Dermis blood vessel endothelial cell (primary cell): ENCODE measurements at regions not wholly inside any gene's neighbourhood (a gene's known extent, or its start where the extent isn't known, plus 50 kb on each side); places are given as distances from the start of the nearest gene placed in this dataset.
"Not testable (repeated sequence)": the region's sequence is repeated elsewhere in the genome, so short reads cannot be mapped to it uniquely, and the experiment has no call there.

ENCODE experiments used
- DNase-seq: peaks from one replicate; pipeline ENCODE4 v3.0.0; 2010

DNA sequence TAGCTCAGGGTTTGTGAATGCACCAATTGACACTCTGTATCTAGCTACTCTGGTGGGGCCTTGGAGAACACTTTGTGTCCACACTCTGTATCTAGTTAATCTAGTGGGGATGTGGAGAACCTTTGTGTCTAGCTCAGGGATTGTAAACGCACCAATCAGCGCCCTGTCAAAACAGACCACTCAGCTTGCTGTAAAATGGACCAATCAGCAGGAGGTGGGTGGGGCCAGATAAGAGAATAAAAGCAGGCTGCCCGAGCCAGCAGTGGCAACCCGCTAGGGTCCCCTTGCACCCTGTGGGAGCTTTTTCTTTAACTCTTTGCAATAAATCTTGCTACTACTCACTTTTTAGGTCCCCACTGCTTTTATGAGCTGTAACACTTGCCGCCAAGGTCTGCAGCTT lies 115.6 kb upstream of the MBNL1 start:
- not testable (repeated sequence) for DNase-seq

DNA sequence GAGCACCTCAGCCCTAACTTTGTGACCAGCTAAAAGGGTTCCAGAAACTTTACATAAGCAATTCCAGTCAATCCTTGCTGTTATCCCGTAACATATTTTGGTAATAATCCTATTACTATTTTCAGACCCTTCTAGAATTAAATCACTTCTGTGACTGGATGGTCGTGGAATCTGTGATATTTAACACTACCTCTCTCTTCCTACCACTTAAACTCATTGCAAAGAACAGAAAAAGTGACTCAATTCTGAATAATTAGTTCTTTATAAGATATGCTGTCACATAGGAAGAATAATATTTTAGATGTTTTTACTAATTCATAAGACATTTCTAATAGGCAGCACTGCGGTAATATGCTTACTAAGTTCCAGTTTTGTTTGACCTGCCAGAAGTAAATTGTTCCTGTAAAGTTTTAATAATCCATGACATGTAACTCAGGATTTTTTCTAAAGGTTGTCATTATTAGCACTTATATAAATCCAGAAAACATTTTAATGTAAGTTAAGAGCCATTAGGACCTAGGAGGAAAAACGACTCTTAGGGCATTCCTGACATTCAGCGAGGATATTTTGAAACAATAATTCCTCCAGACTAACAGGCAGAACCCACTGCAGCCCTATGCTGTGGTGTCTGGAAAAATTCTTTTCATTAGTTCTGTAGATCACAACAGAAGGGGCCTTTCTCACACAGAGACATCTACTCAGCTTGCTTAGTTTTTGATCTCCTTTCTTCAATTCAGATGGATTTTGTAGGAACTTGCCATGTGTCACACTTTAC lies 113.3 kb upstream of the MBNL1 start:
- no peak for DNase-seq

DNA sequence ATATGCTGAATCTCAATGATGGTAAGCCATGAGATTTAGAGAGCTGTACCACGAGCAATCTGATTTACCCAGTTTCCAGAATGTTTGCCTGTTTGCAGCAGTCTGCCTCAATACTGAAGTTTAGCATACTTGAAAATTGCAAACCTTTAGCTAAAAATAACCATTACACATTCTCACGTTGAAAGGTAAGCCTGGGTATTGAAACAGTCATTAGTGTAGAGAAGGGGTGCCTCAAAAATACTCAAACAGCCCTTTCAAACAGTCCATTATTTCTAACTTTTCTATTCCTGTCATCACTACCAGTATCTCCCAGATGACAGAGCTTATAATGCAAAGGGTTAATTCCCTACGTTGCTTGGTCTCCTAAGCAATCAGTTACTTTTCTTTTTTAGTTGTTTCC lies 111.8 kb upstream of the MBNL1 start:
- DNase-seq, result no peak

DNA sequence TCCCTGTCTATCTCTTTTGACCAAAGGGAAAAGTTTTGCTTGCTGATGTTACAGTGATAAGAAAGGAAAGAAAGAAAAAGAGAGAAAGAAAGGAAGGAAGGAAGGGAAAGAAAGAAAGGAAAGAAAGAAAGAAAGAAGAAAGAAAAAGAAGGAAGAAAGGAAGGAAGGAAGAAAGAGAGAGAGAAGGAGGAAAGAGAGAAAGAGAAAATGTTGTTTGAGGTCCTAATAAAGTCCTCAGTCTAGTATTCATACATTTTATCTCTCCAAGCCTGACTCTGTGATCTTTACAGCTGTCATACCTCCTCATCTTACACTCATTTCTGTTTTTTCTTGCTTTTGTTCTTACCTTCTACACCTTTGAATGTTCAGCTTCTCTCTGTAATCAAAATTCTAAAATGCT lies 111.4 kb upstream of the MBNL1 start:
- no peak for DNase-seq

- DNase-seq, result no peak
These were observed 109.4 kb upstream of the MBNL1 start for GRCh38 chr3:152159328-152159727.

- no peak for DNase-seq
These were observed 108.2 kb upstream of the MBNL1 start for GRCh38 chr3:152160350-152161011.

DNA sequence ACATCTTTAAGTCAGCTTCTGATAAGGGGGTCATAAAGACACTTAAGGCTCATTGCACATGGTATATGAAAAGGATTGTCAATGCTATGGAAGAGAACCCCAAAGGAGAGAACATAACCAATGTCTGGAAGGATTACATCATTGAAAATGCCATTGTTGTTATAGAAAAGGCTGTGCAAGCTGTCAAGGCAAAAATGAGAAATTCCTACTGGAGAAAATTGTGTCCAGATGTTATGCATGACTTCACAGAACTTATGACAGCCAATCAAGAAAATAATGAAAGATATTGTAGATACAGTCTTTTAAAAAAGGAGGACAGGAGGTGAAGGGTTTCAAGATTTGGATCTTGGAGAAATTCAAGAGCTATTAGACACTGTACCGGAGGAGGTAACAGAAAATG lies 96.3 kb upstream of the MBNL1 start:
- DNase-seq, result no peak

DNA sequence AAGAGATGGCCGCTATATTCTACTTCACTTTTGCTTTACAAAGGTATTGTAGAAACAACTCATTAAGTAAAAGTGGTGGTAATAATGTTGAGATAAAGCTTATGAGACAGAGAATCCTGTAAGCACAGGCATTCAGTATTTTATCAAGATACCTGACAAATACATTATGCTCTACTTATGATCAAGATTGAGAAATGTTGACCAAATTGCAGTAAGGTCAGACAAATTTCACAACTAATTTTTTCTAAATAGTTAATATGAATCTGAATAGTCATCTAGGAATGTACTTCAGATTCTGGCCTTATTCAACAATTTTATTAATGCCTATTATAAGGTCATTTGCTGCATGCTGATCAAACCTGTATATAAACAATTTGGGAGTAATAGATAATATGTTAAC lies 95.1 kb upstream of the MBNL1 start:
- DNase-seq, result no peak

DNA sequence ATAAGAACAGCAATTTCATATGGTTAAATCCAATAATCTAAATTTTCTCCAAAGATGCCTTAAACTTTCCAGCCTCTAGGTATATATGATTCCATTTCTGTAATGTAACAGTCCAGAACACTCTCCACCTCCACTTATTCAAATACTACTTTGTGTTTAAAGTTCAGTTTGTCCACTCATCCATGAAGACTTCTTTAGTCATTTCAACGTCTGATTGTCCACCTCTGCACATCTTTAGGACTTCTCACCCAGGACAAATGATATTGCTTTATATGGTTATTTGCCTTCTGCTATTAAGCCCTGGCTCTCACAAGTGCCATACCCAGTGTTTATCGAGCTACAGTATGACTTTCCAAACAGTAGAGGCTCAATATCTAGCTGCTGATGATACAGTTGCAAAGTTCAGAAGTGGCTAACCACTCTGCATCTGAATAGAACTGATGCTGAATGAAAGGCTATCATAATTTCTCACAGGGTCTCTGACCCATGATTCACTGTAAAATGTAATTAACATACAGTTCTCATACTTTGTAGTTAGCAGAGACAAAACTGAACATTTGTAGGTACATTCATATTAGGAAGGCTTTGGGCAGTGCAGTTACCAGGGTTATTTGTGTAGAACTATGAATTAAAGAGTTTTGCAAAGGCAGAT lies 93.7 kb upstream of the MBNL1 start:
- DNase-seq, result no peak

DNA sequence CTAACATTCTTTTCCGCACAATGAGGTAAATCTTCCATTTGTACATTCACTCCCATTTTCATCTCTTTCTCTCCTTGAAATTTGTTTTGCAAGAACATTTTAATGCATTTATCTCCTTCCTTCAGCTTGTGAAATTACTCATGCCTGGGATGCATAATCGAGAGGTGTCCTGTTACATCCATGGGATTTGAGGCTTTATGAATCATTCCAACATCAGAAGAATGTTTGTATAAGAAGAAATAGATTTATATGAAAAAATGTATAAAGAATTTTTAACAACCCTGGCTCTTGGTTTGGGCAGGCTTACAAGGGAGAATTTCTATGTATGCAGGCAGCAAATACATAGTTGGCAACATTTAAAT lies 93.2 kb upstream of the MBNL1 start:
- DNase-seq, result peak; percentile 17

DNA sequence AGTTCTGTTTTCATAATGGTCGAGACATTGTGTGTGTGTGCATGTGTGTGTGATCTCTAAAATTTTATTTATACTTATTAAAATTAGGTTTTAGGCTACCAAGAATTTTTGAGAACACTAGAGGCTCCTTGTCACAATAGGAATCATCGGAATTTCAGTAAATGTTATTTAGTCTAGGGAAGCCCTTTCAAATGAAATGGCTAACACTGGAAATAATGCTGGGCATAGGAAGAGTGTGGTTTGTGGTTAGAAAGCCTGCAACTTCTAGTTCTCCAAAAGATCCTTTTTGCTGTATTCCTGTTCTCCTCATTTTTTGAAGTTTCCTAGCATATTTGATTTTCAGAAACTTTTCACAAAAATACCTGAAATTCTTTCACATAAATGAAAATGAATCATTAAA lies 92.5 kb upstream of the MBNL1 start:
- DNase-seq, result no peak

DNA sequence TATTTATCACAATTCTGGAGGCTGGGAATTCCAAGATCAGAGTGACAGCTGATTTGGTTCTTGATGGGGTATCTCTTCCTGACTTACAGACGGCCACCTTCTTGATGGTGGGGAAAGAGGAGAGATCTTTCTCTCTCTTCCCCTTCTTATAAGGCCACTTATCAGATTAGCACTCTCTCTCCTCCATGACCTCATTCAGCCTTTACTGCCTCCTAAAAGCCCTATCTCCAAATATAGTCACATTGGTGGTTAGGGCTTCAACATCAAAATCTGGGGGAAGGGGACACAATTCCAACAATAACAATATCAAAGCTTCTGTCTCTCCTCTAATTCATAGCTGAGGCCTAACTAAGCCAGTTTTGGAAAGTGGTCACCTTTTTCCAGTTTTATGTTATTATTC lies 91.7 kb upstream of the MBNL1 start:
- DNase-seq, result no peak

- no peak for DNase-seq
These were observed 91.0 kb upstream of the MBNL1 start for GRCh38 chr3:152177757-152178156.

GRCh38 chr3:152183473-152183872 lies 85.3 kb upstream of the MBNL1 start:
- peak; percentile 59 for DNase-seq

GRCh38 chr3:152184971-152185686 lies 83.6 kb upstream of the MBNL1 start:
- no peak for DNase-seq

- DNase-seq, result no peak
These were observed 82.7 kb upstream of the MBNL1 start for GRCh38 chr3:152185891-152186630.

GRCh38 chr3:152190636-152191183 lies 78.0 kb upstream of the MBNL1 start:
- no peak for DNase-seq

DNA sequence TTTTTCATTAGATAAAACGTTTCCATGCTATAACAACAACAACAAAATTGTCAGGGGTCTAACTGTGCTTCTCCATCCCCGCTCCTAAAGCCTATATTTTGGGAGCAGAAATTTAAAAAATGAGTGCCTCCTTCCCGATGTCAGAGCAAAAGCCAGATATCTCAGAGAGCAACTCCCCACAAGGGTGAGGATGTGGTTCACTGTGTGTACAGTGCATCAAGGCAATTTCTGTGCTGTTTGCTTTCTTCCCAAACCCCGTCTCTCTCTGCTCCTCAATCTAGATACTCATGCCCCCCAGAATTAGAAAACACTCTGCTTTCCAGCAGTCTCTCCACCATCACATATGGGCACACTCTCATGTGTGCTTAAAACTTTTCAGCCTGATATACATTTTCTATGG lies 76.7 kb upstream of the MBNL1 start:
- no peak for DNase-seq

- no peak for DNase-seq
These were observed 75.6 kb upstream of the MBNL1 start for GRCh38 chr3:152192936-152193672.

DNA sequence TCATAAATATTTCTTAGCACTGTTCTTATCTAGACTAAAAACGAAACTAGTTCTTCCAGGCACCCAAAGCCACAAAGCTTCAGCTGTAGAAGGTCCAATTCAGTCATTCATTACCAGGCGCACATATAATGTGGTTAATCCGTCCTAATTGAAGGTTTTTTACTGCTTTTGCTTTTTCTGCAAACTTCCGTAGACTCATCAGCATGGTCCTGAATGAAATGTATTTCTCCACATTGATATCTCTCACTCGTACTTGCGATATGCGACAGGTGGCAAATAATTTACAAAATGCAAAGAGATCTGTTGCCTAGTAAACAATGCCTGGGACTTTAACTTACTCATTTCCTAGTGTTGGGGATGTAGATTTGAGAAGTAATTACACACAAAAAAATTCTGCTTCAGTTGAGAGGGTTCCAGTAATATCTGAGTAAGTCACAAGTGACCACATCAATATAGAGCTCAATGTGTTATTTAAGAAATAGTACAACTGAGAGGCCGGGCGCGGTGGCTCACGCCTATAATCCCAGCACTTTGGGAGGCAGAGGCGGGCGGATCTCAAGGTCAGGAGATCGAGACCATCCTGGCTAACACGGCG lies 75.0 kb upstream of the MBNL1 start:
- no peak for DNase-seq

- DNase-seq, result no peak
These were observed 73.5 kb upstream of the MBNL1 start for GRCh38 chr3:152195206-152195605.
